NCI-H1417 (cell line): ENCODE measurements at regions not wholly inside any gene's neighbourhood (a gene's known extent, or its start where the extent isn't known, plus 50 kb on each side); places are given as distances from the start of the nearest gene placed in this dataset.
"Not testable (repeated sequence)": the region's sequence is repeated elsewhere in the genome, so short reads cannot be mapped to it uniquely, and the experiment has no call there.

Source experiments
- DNase-seq, 3 experiments: peaks; one replicate each; lab custom pipeline; 2025; lab: John Stamatoyannopoulos, UW

GRCh38 chr5:124895236-124895635, 148.8 kb upstream of the ZNF608 start:
- DNase-seq, result no peak

- DNase-seq, result no peak
Measured at GRCh38 chr5:124901081-124901480, 154.6 kb upstream of the ZNF608 start.

GRCh38 chr5:124902097-124902821, 155.8 kb upstream of the ZNF608 start:
- DNase-seq, result peak; percentile 31 to 73 (median 59)

- DNase-seq, result peak in 1 of 3 experiments; percentile 15
Measured at GRCh38 chr5:124905256-124906130, 159.1 kb upstream of the ZNF608 start.

- DNase-seq, result peak in 2 of 3 experiments; percentile 16 to 49
Measured at GRCh38 chr5:124906339-124907097, 160.1 kb upstream of the ZNF608 start.

GRCh38 chr5:124907098-124907644, 160.7 kb upstream of the ZNF608 start:
- DNase-seq, result no peak

- DNase-seq, result peak in 2 of 3 experiments; percentile 59 to 91
Measured at GRCh38 chr5:124908581-124909451, 162.4 kb upstream of the ZNF608 start.

- peak in 2 of 3 experiments; percentile 51 to 79 for DNase-seq
Measured at GRCh38 chr5:124909734-124910133, 163.3 kb upstream of the ZNF608 start.

- DNase-seq, result no peak
Measured at GRCh38 chr5:124910354-124911016, 164.0 kb upstream of the ZNF608 start.

GRCh38 chr5:124912638-124913328, 166.3 kb upstream of the ZNF608 start:
- no peak for DNase-seq

- no peak for DNase-seq
Measured at GRCh38 chr5:124913329-124913653, 166.9 kb upstream of the ZNF608 start.

GRCh38 chr5:124916313-124916712, 169.9 kb upstream of the ZNF608 start:
- DNase-seq, result not testable (repeated sequence)

GRCh38 chr5:124918618-124919017, 172.2 kb upstream of the ZNF608 start:
- no peak for DNase-seq

GRCh38 chr5:124919076-124919475, 172.6 kb upstream of the ZNF608 start:
- DNase-seq, result no peak

GRCh38 chr5:124919747-124920525, 173.5 kb upstream of the ZNF608 start:
- no peak for DNase-seq

GRCh38 chr5:124920909-124921666, 174.6 kb upstream of the ZNF608 start:
- peak in 1 of 3 experiments; percentile 4 for DNase-seq

GRCh38 chr5:124921694-124922093, 175.3 kb upstream of the ZNF608 start:
- DNase-seq, result no peak

GRCh38 chr5:124922255-124922975, 176.0 kb upstream of the ZNF608 start:
- DNase-seq, result no peak
